GM21528 (cell line): ENCODE measurements at regions not wholly inside any gene's neighbourhood (a gene's known extent, or its start where the extent isn't known, plus 50 kb on each side); places are given as distances from the start of the nearest gene placed in this dataset.
A peak's percentile ranks its signal among the peaks of the same experiment; 100 is the strongest.

Source experiments
- ATAC-seq: cut with Tn5 transposase; IDR thresholded peaks from one replicate; pipeline ENCODE4 v1.9.1; 2021; ENCODE audit warnings: mild to moderate bottlenecking, moderate library complexity; ENCODE audit not compliant: unreplicated experiment, low FRiP score

GRCh38 chr17:72420775-72421127, 299.9 kb downstream of the SOX9 start:
- ATAC-seq = no peak

GRCh38 chr17:72421128-72422092, 300.6 kb downstream of the SOX9 start:
- peak; percentile 62 for ATAC-seq

GRCh38 chr17:72422204-72422504, 301.3 kb downstream of the SOX9 start:
- ATAC-seq = no peak

GRCh38 chr17:72422505-72423285, 301.9 kb downstream of the SOX9 start:
- ATAC-seq = peak; percentile 55

GRCh38 chr17:72423286-72423589, 302.4 kb downstream of the SOX9 start:
- no peak for ATAC-seq

GRCh38 chr17:72423718-72424117, 302.9 kb downstream of the SOX9 start:
- ATAC-seq = no peak

GRCh38 chr17:72424505-72425117, 303.8 kb downstream of the SOX9 start:
- ATAC-seq = no peak

GRCh38 chr17:72425133-72425793, 304.4 kb downstream of the SOX9 start:
- ATAC-seq = no peak

- ATAC-seq = no peak
Measured at GRCh38 chr17:72425794-72426168, 305.0 kb downstream of the SOX9 start.

- ATAC-seq = no peak
Measured at GRCh38 chr17:72426321-72426720, 305.5 kb downstream of the SOX9 start.

- no peak for ATAC-seq
Measured at GRCh38 chr17:72426948-72427760, 306.3 kb downstream of the SOX9 start.

- ATAC-seq = no peak
Measured at GRCh38 chr17:72427761-72428109, 306.9 kb downstream of the SOX9 start.

GRCh38 chr17:72429066-72429638, 308.3 kb downstream of the SOX9 start:
- ATAC-seq = no peak

GRCh38 chr17:72430611-72431432, 310.0 kb downstream of the SOX9 start:
- ATAC-seq = no peak

- no peak for ATAC-seq
Measured at GRCh38 chr17:72432143-72432621, 311.4 kb downstream of the SOX9 start.

GRCh38 chr17:72432881-72433280, 312.1 kb downstream of the SOX9 start:
- ATAC-seq = no peak

GRCh38 chr17:72433797-72434196, 313.0 kb downstream of the SOX9 start:
- no peak for ATAC-seq

- ATAC-seq = no peak
Measured at GRCh38 chr17:72434581-72434980, 313.8 kb downstream of the SOX9 start.
